ENCODE measurements at regions not wholly inside any gene's neighbourhood (a gene's known extent, or its start where the extent isn't known, plus 50 kb on each side); places are given as distances from the start of the nearest gene placed in this dataset.
A peak's percentile ranks its signal among the peaks of the same experiment; 100 is the strongest.

GRCh38 chr4:41883988-41884734 is 51.1 kb upstream of the TMEM33 start:
- ChIA-PET POLR2A (interaction anchor here (0.6 kb wide), 1 partner anchor 611 kb away, joined by 5 read pairs; no protein-coding TSS in a partner anchor), CTCF (no interaction called here)
- no peak overlapping the region for H3K27ac ChIP-seq (ENCODE audit: low read length)
- no peak overlapping the region for H3K4me3 ChIP-seq (ENCODE audit: low read depth in 2 of 2, low read length in 2 of 2)
- no peak for DNase-seq (ENCODE audit: low read depth, low spot score)
- no peaks in the 10 kb centered on the region for H3K36me3 ChIP-seq (ENCODE audit: control insufficient read depth, insufficient read depth, low read length)
- H3K4me1 ChIP-seq (ENCODE audit: control insufficient read depth, insufficient read depth, low read length) = no peaks in the 10 kb centered on the region
- BruUV-seq (replicated peaks) = no TSS peak
- in situ Hi-C loops (cut with HindIII; ENCODE audit: low pct_unique_long_range_greater_than_20kb, low sequenced_read_pairs) = no loop called here
- no peaks in the 10 kb centered on the region for H3K9me3 ChIP-seq (ENCODE audit: control insufficient read depth, insufficient read depth, low read depth, low read length)
- ATAC-seq = no peak
- peaks cover 4% of the 10 kb centered on the region for H3K27me3 ChIP-seq (ENCODE audit: control insufficient read depth, insufficient read depth, low read length)
- intact Hi-C loops (cut with micrococcal nuclease; ENCODE audit: unreplicated experiment) = loop anchor here (5.0 kb wide), 1 partner anchor 602 kb away; no protein-coding TSS in a partner anchor
- no peak for TF ChIP-seq SIN3A (IDR thresholded peaks at IDR 0.05; ENCODE audit: borderline replicate concordance, insufficient read depth, low read depth, low read length)
- no peak for TF ChIP-seq TCF7L2 (IDR thresholded peaks at IDR 0.05; ENCODE audit: low read depth, low read length)
- TF ChIP-seq CTCF (IDR thresholded peaks at IDR 0.05) = no peak
- TF ChIP-seq POLR2AphosphoS5 (IDR thresholded peaks at IDR 0.05; ENCODE audit: low read depth, low read length) = no peak

- peak; percentile 96 for TF ChIP-seq CTCF (IDR thresholded peaks at IDR 0.05)
- no peak for TF ChIP-seq POLR2AphosphoS5 (IDR thresholded peaks at IDR 0.05; ENCODE audit: low read depth, low read length)
- no peak for TF ChIP-seq SIN3A (IDR thresholded peaks at IDR 0.05; ENCODE audit: borderline replicate concordance, insufficient read depth, low read depth, low read length)
- no TSS peak for BruUV-seq (replicated peaks)
- Histone ChIP-seq H3K27ac (ENCODE audit: low read length) (no peak overlapping the region), H3K4me1 (ENCODE audit: control insufficient read depth, insufficient read depth, low read length) (no peaks in the 10 kb centered on the region), H3K4me3 (ENCODE audit: low read depth in 2 of 2, low read length in 2 of 2) (peak overlapping the region in 1 of 2 experiments; percentile 20; a peak in 3 of 4 replicates), H3K9me3 (ENCODE audit: control insufficient read depth, insufficient read depth, low read depth, low read length) (no peaks in the 10 kb centered on the region), H3K36me3 (ENCODE audit: control insufficient read depth, insufficient read depth, low read length) (no peaks in the 10 kb centered on the region), H3K27me3 (ENCODE audit: control insufficient read depth, insufficient read depth, low read length) (peaks cover 4% of the 10 kb centered on the region)
- intact Hi-C loops (cut with micrococcal nuclease; ENCODE audit: unreplicated experiment) (loop anchor here (5.0 kb wide), 1 partner anchor 600 kb away; no protein-coding TSS in a partner anchor), in situ Hi-C loops (cut with HindIII; ENCODE audit: low pct_unique_long_range_greater_than_20kb, low sequenced_read_pairs) (no loop called here)
- CTCF ChIA-PET = no interaction called here
- DNase-seq (ENCODE audit: low read depth, low spot score) (no peak), ATAC-seq (peak; percentile 92)
- POLR2A ChIA-PET = no interaction called here
These were observed 52.4 kb upstream of the TMEM33 start for GRCh38 chr4:41882625-41883347.

GRCh38 chr4:41881981-41882624 is 53.1 kb upstream of the TMEM33 start:
- BruUV-seq (replicated peaks) = no TSS peak
- DNase-seq (ENCODE audit: low read depth, low spot score) (no peak), ATAC-seq (no peak)
- ChIA-PET CTCF (no interaction called here), POLR2A (no interaction called here)
- peaks cover 2% of the 10 kb centered on the region; the same call in 1 of the 2 replicates for H3K27me3 ChIP-seq (ENCODE audit: control insufficient read depth, insufficient read depth, low read length)
- in situ Hi-C loops (cut with HindIII; ENCODE audit: low pct_unique_long_range_greater_than_20kb, low sequenced_read_pairs) = no loop called here
- no peaks in the 10 kb centered on the region for H3K9me3 ChIP-seq (ENCODE audit: control insufficient read depth, insufficient read depth, low read depth, low read length)
- no peaks in the 10 kb centered on the region for H3K4me1 ChIP-seq (ENCODE audit: control insufficient read depth, insufficient read depth, low read length)
- H3K27ac ChIP-seq (ENCODE audit: low read length) = no peak overlapping the region
- H3K4me3 ChIP-seq (ENCODE audit: low read depth in 2 of 2, low read length in 2 of 2) = peak overlapping the region; percentile 9 to 20; a peak in 3 of 4 replicates
- no peak for TF ChIP-seq SIN3A (IDR thresholded peaks at IDR 0.05; ENCODE audit: borderline replicate concordance, insufficient read depth, low read depth, low read length)
- TF ChIP-seq CTCF (IDR thresholded peaks at IDR 0.05) = no peak
- TF ChIP-seq POLR2AphosphoS5 (IDR thresholded peaks at IDR 0.05; ENCODE audit: low read depth, low read length) = no peak
- TF ChIP-seq REST (IDR thresholded peaks at IDR 0.05; ENCODE audit: insufficient read depth in 1 of 2, low read depth in 2 of 2, low read length in 1 of 2) = no peak
- TF ChIP-seq TCF7L2 (IDR thresholded peaks at IDR 0.05; ENCODE audit: low read depth, low read length) = no peak
- intact Hi-C loops (cut with micrococcal nuclease; ENCODE audit: unreplicated experiment) = loop anchor here (5.0 kb wide), 1 partner anchor 600 kb away; no protein-coding TSS in a partner anchor
- no peaks in the 10 kb centered on the region for H3K36me3 ChIP-seq (ENCODE audit: control insufficient read depth, insufficient read depth, low read length)

All from Panc1 (cell line).